ENCODE measurements at regions not wholly inside any gene's neighbourhood (a gene's known extent, or its start where the extent isn't known, plus 50 kb on each side); places are given as distances from the start of the nearest gene placed in this dataset.
"Not testable (repeated sequence)": the region's sequence is repeated elsewhere in the genome, so short reads cannot be mapped to it uniquely, and the experiment has no call there.

DNA sequence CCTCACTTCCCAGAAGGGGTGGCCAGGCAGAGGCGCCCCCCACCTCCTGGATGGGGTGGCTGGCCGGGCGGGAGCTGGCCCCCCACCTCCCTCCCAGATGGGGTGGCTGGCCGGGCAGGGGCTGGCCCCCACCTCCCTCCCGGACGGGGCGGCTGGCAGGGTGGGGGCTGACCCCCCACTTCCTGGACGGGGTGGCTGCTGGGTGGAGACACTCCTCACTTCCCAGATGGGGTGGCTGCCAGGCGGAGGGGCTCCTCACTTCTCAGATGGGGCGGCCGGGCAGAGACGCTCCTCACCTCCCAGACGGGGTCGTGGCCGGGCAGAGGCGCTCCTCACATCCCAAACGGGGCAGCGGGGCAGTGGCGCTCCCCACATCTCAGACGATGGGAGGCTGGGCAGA lies 126.1 kb upstream of the PKP2 start:
- TF ChIP-seq EP300, POLR2A (IDR thresholded peaks at IDR 0.05): not testable (repeated sequence)
- TF ChIP-seq, protein P1, sequence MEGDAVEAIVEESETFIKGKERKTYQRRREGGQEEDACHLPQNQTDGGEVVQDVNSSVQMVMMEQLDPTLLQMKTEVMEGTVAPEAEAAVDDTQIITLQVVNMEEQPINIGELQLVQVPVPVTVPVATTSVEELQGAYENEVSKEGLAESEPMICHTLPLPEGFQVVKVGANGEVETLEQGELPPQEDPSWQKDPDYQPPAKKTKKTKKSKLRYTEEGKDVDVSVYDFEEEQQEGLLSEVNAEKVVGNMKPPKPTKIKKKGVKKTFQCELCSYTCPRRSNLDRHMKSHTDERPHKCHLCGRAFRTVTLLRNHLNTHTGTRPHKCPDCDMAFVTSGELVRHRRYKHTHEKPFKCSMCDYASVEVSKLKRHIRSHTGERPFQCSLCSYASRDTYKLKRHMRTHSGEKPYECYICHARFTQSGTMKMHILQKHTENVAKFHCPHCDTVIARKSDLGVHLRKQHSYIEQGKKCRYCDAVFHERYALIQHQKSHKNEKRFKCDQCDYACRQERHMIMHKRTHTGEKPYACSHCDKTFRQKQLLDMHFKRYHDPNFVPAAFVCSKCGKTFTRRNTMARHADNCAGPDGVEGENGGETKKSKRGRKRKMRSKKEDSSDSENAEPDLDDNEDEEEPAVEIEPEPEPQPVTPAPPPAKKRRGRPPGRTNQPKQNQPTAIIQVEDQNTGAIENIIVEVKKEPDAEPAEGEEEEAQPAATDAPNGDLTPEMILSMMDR (IDR thresholded peaks at IDR 0.05) = not testable (repeated sequence)

Data from tibial nerve (tissue), 4 donors.